Lung (tissue), 11 donors: ENCODE measurements at regions not wholly inside any gene's neighbourhood (a gene's known extent, or its start where the extent isn't known, plus 50 kb on each side); places are given as distances from the start of the nearest gene placed in this dataset.
"Not testable (repeated sequence)": the region's sequence is repeated elsewhere in the genome, so short reads cannot be mapped to it uniquely, and the experiment has no call there.

Experiments
- ATAC-seq: fragments of 200-7000 bp; cut with Tn5 transposase; one replicate; pipeline ENCODE4 v1.9.1; 2020; ENCODE audit warnings: moderate number of reproducible peaks; ENCODE audit not compliant: insufficient read depth, low FRiP score
- DNase-seq, 3 donors: peaks; one replicate each; pipeline ENCODE4 v3.0.0-alpha.2; 2013 to 2017
- H3K27ac ChIP-seq, 2 donors: one replicate each; pipeline ENCODE4 v1.5.1; 2013; ENCODE audit warnings: mild to moderate bottlenecking in 2 of 2, moderate library complexity in 2 of 2, control low read depth in 1 of 2, inconsistent platforms in 1 of 2, low read depth in 1 of 2, low read length in 1 of 2
- H3K27me3 ChIP-seq, 3 donors: one replicate each; pipeline ENCODE4 v1.5.1; 2013; ENCODE audit warnings: low read length in 2 of 3; ENCODE audit not compliant: control insufficient read depth in 3 of 3, insufficient read depth in 3 of 3
- H3K36me3 ChIP-seq, 4 donors: one replicate each; pipeline ENCODE4 v1.5.1; 2013; ENCODE audit warnings: low read length in 4 of 4, mild to moderate bottlenecking in 1 of 4, moderate library complexity in 1 of 4; ENCODE audit not compliant: control insufficient read depth in 4 of 4, insufficient read depth in 4 of 4
- H3K4me1 ChIP-seq, 5 donors: one replicate each; pipeline ENCODE4 v1.5.1; 2013; ENCODE audit warnings: low read length in 5 of 5, mild to moderate bottlenecking in 2 of 5, moderate library complexity in 1 of 5; ENCODE audit not compliant: control insufficient read depth in 5 of 5, insufficient read depth in 5 of 5
- H3K4me3 ChIP-seq: one replicate; pipeline ENCODE4 v1.5.1; 2013; ENCODE audit warnings: mild to moderate bottlenecking, control low read depth, moderate library complexity
- H3K9ac ChIP-seq, 2 donors: one replicate each; pipeline ENCODE4 v1.5.1; 2013; ENCODE audit warnings: low read length in 2 of 2, control low read depth in 1 of 2; ENCODE audit not compliant: insufficient read depth in 1 of 2
- H3K9me3 ChIP-seq, 4 donors: one replicate each; pipeline ENCODE4 v1.5.1; 2013; ENCODE audit warnings: low read length in 3 of 4, mild to moderate bottlenecking in 1 of 4, moderate library complexity in 1 of 4; ENCODE audit not compliant: control insufficient read depth in 4 of 4, insufficient read depth in 3 of 4
- WGBS, 2 donors: extraction: QIAGEN DNeasy Blood & Tissue Kit; methylation state at CpG; one replicate each; pipeline ENCODE4 v1.1.7; 2013; 5-methylcytosine and 5-hydroxymethylcytosine counted together
- TF ChIP-seq, protein P1 (sequence below): IDR thresholded peaks from 2 replicates; pipeline ENCODE4 v1.5.1; 2012; ENCODE audit warnings: mild to moderate bottlenecking; ENCODE audit errors: control extremely low read depth, extremely low read depth
- donor health status: control.
- donor health status: control.
- donor health status: Bipolar disorder and iron deficiency.
- donor health status: healthy.
- donor health status: DM: yes; HTN: yes; CAD: no.

DNA sequence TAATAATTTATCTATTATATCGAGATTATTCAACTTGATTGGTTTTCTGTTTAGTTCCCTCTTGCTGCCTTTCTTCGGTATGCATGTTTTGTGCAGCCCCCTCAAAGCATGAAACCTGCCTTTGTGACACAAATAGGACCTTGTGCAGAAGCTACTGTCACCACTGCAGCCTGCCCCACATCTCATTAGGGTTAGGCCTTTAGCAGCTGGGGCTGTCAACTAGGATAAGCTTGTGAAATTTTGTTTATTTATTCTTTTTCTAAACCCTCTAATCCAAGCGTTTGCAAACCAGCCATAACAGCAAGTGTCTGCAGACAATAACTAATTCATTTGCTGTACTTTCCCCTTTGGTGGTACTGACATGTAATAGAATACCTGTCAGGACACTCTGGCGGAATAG lies 258.9 kb downstream of the RCHY1 start:
- no peak overlapping the region for H3K4me3 ChIP-seq
- DNase-seq: no peak
- no peak overlapping the region for H3K27ac ChIP-seq
- peaks cover 0 to 3% (median 0%) of the 10 kb centered on the region in 4 donors for H3K9me3 ChIP-seq
- no peaks in the 10 kb centered on the region for H3K36me3 ChIP-seq
- WGBS, 2 donors: 82% methylated on average over 4 of the region's 4 CpGs
- H3K27me3 ChIP-seq: no peaks in the 10 kb centered on the region
- no peak for ATAC-seq
- H3K4me1 ChIP-seq: no peaks in the 10 kb centered on the region
- TF ChIP-seq, protein P1, sequence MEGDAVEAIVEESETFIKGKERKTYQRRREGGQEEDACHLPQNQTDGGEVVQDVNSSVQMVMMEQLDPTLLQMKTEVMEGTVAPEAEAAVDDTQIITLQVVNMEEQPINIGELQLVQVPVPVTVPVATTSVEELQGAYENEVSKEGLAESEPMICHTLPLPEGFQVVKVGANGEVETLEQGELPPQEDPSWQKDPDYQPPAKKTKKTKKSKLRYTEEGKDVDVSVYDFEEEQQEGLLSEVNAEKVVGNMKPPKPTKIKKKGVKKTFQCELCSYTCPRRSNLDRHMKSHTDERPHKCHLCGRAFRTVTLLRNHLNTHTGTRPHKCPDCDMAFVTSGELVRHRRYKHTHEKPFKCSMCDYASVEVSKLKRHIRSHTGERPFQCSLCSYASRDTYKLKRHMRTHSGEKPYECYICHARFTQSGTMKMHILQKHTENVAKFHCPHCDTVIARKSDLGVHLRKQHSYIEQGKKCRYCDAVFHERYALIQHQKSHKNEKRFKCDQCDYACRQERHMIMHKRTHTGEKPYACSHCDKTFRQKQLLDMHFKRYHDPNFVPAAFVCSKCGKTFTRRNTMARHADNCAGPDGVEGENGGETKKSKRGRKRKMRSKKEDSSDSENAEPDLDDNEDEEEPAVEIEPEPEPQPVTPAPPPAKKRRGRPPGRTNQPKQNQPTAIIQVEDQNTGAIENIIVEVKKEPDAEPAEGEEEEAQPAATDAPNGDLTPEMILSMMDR: no peak
- H3K9ac ChIP-seq: no peak overlapping the region

DNA sequence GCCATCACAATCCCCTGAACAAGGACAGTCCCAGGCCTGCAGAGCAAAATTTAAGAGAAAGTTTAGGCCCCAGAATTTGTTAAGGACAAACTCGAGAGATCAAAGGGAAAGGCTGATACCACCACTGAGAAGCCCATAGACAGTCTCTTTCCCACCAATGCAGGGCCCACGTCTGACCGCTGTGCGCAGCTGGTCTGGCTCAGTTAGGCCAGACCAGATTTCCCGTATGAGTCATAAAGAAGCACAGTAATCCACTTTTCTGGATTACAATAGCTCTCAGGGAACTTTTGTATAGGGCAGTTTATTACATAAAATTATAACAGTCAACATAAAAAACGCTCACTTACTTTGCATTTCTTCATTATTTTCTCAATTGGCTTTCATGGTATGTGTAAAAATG lies 259.5 kb downstream of the RCHY1 start:
- TF ChIP-seq, protein P1: no peak
- DNase-seq (no peak), ATAC-seq (no peak)
- Histone ChIP-seq H3K9me3 (peaks cover 0 to 3% (median 0%) of the 10 kb centered on the region in 4 donors), H3K9ac (no peak overlapping the region), H3K4me3 (no peak overlapping the region), H3K4me1 (no peaks in the 10 kb centered on the region), H3K27ac (no peak overlapping the region), H3K27me3 (no peaks in the 10 kb centered on the region), H3K36me3 (no peaks in the 10 kb centered on the region)
- WGBS, 2 donors: 89 to 92% methylated on average over 6 of the region's 6 CpGs

DNA sequence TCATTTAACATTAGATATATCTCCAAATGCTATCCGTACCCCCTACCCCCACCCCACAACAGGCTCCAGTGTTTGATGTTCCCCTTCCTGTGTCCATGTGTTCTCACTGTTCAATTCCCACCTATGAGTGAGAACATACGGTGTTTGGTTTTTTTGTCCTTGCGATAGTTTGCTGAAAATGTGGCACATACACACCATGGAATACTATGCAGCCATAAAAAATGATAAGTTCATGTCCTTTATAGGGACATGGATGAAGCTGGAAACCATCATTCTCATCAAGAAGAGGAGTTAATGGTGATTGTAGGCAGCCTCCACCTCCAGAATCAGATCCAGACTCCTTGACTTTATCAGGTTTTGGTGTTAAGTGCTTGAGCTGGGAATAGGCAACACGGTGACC lies 261.1 kb downstream of the RCHY1 start:
- H3K27me3 ChIP-seq, H3K9me3 ChIP-seq, H3K4me3 ChIP-seq, ATAC-seq, H3K4me1 ChIP-seq, DNase-seq, H3K27ac ChIP-seq, H3K36me3 ChIP-seq, H3K9ac ChIP-seq: not testable (repeated sequence)
- 71 to 72% methylated on average over 4 of the region's 4 CpGs for WGBS, 2 donors

DNA sequence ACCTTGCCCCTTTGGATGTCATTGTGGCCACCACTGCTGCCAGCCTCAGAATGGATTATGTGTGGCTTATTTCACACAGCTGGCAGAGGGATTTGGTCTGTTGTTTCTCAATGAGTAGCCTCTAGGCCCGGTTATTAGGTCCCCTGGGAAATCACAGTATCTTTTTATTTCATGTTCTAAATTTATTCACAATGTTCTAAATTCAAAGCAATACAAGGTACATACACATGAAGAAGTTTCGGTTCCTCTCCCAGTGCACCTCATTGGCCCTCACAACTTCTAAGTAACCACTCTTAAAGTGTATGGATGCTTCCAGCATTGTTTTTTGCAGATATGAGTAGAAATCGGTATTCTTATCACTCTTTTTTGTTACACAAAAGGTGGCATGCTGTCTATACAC lies 262.7 kb downstream of the RCHY1 start:
- 82 to 89% methylated on average over 3 of the region's 3 CpGs for WGBS, 2 donors
- H3K27ac ChIP-seq: no peak overlapping the region
- H3K4me1 ChIP-seq: peaks cover 0 to 4% (median 0%) of the 10 kb centered on the region in 5 donors
- H3K36me3 ChIP-seq: no peaks in the 10 kb centered on the region
- no peak for ATAC-seq
- no peak overlapping the region for H3K9ac ChIP-seq
- peaks cover 0 to 3% (median 0%) of the 10 kb centered on the region in 4 donors for H3K9me3 ChIP-seq
- TF ChIP-seq, protein P1: no peak
- no peak for DNase-seq
- H3K27me3 ChIP-seq: no peaks in the 10 kb centered on the region
- H3K4me3 ChIP-seq: no peak overlapping the region
